ENCODE measurements at regions not wholly inside any gene's neighbourhood (a gene's known extent, or its start where the extent isn't known, plus 50 kb on each side); places are given as distances from the start of the nearest gene placed in this dataset.

GRCh38 chr6:43990275-43990626, 137.0 kb downstream of the MRPL14 start:
- TF ChIP-seq, protein P1, sequence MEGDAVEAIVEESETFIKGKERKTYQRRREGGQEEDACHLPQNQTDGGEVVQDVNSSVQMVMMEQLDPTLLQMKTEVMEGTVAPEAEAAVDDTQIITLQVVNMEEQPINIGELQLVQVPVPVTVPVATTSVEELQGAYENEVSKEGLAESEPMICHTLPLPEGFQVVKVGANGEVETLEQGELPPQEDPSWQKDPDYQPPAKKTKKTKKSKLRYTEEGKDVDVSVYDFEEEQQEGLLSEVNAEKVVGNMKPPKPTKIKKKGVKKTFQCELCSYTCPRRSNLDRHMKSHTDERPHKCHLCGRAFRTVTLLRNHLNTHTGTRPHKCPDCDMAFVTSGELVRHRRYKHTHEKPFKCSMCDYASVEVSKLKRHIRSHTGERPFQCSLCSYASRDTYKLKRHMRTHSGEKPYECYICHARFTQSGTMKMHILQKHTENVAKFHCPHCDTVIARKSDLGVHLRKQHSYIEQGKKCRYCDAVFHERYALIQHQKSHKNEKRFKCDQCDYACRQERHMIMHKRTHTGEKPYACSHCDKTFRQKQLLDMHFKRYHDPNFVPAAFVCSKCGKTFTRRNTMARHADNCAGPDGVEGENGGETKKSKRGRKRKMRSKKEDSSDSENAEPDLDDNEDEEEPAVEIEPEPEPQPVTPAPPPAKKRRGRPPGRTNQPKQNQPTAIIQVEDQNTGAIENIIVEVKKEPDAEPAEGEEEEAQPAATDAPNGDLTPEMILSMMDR (IDR thresholded peaks at IDR 0.05 in 2 of 3, conservative IDR thresholded peaks at IDR 0.05 in 1 of 3; ENCODE audit: borderline replicate concordance in 1 of 3, insufficient read depth in 1 of 3, low read depth in 2 of 3, low read length in 2 of 3): no peak
- TF ChIP-seq EZH2 (IDR thresholded peaks at IDR 0.05) (no peak), CBX3 (IDR thresholded peaks at IDR 0.05; ENCODE audit: low read depth) (no peak), POLR2A (IDR thresholded peaks at IDR 0.05; ENCODE audit: borderline replicate concordance, extremely low read depth, insufficient read depth, insufficient read length) (no peak), ATF3 (IDR thresholded peaks at IDR 0.05) (no peak), EZH2phosphoT487 (IDR thresholded peaks at IDR 0.05; ENCODE audit: borderline replicate concordance) (no peak), MAX (IDR thresholded peaks at IDR 0.05) (no peak), FOSL1 (IDR thresholded peaks at IDR 0.05; ENCODE audit: low read depth) (no peak), SIN3A (IDR thresholded peaks at IDR 0.05; ENCODE audit: low read depth) (no peak), ZNF274 (IDR thresholded peaks at IDR 0.05; ENCODE audit: low read depth, low read length) (no peak), CEBPB (IDR thresholded peaks at IDR 0.05; ENCODE audit: low read depth) (no peak), POLR2AphosphoS5 (IDR thresholded peaks at IDR 0.05; ENCODE audit: low read depth, low read length) (no peak), REST (IDR thresholded peaks at IDR 0.05; ENCODE audit: low read depth) (no peak), JUND (IDR thresholded peaks at IDR 0.05) (no peak)

Measured in HCT116 (cell line).